ENCODE measurements at regions not wholly inside any gene's neighbourhood (a gene's known extent, or its start where the extent isn't known, plus 50 kb on each side); places are given as distances from the start of the nearest gene placed in this dataset.

- no peak for DNase-seq (ENCODE audit: low read depth, low spot score)
Measured at GRCh38 chr12:16716928-16717327, 111.0 kb upstream of the LMO3 start.

- no peak for DNase-seq (ENCODE audit: low read depth, low spot score)
Measured at GRCh38 chr12:16692099-16692498, 86.1 kb upstream of the LMO3 start.

GRCh38 chr12:16691624-16692023 lies 85.7 kb upstream of the LMO3 start:
- DNase-seq (ENCODE audit: low read depth, low spot score), result no peak

- no peak for DNase-seq (ENCODE audit: low read depth, low spot score)
Measured at GRCh38 chr12:16688200-16688599, 82.2 kb upstream of the LMO3 start.

GRCh38 chr12:16685107-16685506 lies 79.1 kb upstream of the LMO3 start:
- no peak for DNase-seq (ENCODE audit: low read depth, low spot score)

- DNase-seq (ENCODE audit: low read depth, low spot score), result no peak
Measured at GRCh38 chr12:16681196-16681595, 75.2 kb upstream of the LMO3 start.

GRCh38 chr12:16675438-16675837 lies 69.5 kb upstream of the LMO3 start:
- no peak for DNase-seq (ENCODE audit: low read depth, low spot score)

- DNase-seq (ENCODE audit: low read depth, low spot score), result no peak
Measured at GRCh38 chr12:16674885-16675284, 68.9 kb upstream of the LMO3 start.

- DNase-seq (ENCODE audit: low read depth, low spot score), result no peak
Measured at GRCh38 chr12:16670456-16671050, 64.6 kb upstream of the LMO3 start.

- DNase-seq (ENCODE audit: low read depth, low spot score), result no peak
Measured at GRCh38 chr12:16669756-16670155, 63.8 kb upstream of the LMO3 start.

GRCh38 chr12:16668198-16668597 lies 62.2 kb upstream of the LMO3 start:
- no peak for DNase-seq (ENCODE audit: low read depth, low spot score)

GRCh38 chr12:16658699-16659098 lies 52.7 kb upstream of the LMO3 start:
- no peak for DNase-seq (ENCODE audit: low read depth, low spot score)

Data from ELF-1 (cell line).